Fibroblast of skin of right biceps (primary cell): ENCODE measurements at regions not wholly inside any gene's neighbourhood (a gene's known extent, or its start where the extent isn't known, plus 50 kb on each side); places are given as distances from the start of the nearest gene placed in this dataset.

Experiments used
- DNase-seq: peaks from one replicate; pipeline ENCODE4 v3.0.0-alpha.2; 2013

DNA sequence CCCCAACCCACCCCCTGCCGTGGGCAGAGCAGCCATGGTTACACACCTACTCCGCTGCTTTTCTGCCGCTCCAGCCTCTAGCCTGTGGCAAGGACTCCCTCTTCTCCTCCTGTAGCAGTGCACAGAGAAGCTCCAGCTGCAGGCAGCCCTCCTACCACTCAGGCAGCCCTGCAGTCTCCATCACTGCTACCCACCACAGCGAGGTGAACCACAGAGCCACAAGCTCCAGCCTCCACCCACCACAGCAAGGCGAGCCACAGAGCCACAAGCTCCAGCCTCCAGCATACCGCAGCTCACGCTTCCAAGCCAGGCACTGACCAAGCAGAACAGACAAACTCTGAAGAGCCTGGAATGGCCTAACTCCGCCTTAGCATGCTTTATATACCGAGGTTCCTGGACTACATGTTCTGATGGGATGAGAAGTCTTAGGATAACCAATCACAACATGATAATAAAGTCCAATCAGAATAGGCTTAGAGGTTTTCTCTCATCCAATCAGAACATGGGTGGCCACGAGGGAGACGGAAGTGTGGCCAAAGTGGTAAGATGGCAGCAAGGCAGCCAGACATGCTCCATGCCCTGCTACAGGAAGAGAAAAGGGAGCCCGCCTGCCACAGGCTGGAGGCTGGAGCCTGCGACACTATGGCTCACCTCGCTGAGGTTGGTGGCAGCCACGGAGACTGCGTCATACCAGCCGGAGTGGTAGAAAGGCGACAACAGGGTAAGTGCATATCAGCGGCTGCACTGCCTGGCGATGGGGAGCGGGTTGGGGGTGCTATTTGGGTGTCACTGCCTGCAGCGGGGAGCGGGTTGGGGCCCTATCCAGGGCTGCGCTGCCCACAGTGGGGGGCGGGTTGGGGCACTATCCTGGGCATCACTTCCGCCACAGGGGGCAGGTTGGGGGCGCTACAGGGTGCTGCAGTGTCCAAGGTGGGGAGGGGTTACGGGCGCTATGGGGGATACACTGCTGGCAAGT is 75.8 kb upstream of the PCAT7 start:
- no peak for DNase-seq

DNA sequence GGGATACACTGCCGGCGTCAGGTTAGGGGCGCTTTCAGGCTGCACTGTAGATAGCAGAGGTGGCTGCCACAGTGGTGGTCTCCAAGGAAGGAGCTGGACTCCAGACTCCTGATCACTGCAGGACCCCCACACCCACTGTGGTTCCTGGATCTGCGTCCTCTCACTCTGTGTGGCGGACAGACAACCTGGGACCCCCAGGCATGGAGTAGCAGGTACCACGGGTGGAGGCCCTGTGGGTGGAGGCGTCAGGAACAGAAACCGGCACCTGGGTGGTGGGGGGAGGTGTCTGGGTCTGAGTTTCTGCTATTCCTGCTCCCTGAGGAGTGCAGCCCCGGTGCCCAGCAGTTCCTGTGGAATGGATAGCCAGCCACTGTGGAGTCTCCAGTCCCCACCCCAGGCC is 75.1 kb upstream of the PCAT7 start:
- no peak for DNase-seq

DNA sequence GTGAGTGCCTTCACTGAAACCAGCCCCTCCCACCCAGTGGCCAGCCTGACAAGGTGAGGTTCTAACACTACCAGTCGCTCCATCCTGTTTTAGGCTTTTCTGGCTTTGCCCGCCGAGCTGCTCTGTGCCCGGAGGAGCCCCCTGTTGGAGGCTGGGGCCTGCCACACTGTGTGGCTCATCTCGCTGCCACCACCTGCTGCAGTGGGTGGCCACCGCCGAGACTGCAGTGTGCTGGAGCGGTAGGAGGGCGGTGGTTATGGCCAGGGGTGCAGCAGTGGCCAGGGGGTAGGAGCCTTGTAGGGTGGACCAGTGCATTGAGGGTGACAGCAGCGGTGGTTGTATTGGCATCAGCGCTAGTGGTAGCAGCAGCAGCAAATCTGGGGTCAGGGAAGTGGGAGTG is 74.7 kb upstream of the PCAT7 start:
- no peak for DNase-seq

- no peak for DNase-seq
These were observed 72.8 kb upstream of the PCAT7 start for GRCh38 chr9:94482110-94482509.

GRCh38 chr9:94490465-94490864 is 64.4 kb upstream of the PCAT7 start:
- no peak for DNase-seq

- peak; percentile 14 for DNase-seq
These were observed 62.8 kb upstream of the PCAT7 start for GRCh38 chr9:94492125-94492524.

DNA sequence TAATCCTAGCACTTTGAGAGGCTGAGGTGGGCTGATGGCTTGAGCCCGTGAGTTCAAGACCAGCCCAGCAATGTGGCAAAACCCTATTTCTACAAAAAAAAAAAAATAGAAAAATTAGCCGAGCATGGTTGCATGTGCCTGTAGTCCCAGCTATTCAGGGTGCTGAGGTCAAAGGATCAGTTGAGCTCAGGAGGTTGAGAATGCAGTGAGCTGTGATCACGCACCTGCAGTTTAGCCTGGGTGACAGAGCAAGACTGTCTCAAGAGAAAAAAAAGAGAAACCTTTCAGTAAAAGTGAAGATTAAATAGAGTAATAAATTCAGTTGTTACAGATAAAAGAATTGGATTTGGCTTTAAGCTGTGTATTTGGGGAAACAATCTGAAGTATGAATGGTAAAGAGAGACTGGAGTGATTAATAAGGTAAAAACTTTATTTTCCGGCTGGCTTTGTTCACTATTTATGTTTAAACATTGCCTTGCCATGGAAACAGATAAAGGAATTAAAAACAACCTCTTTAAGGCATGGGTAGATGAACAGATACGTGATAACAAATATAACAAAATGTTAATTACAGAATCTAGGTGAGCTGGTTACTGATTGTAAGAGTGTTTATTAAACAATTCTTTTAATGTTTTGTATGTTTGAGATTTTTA is 56.0 kb upstream of the PCAT7 start:
- no peak for DNase-seq

GRCh38 chr9:94504358-94504757 is 50.5 kb upstream of the PCAT7 start:
- DNase-seq, result no peak
